ENCODE measurements at regions not wholly inside any gene's neighbourhood (a gene's known extent, or its start where the extent isn't known, plus 50 kb on each side); places are given as distances from the start of the nearest gene placed in this dataset.

- no peak for DNase-seq (ENCODE audit: low read depth)
Observed at GRCh38 chr20:24199501-24199900, 210.9 kb upstream of the GGTLC1 start.

GRCh38 chr20:24194143-24194542 lies 205.6 kb upstream of the GGTLC1 start:
- no peak for DNase-seq (ENCODE audit: low read depth)

- no peak for DNase-seq (ENCODE audit: low read depth)
Observed at GRCh38 chr20:24190905-24191304, 202.3 kb upstream of the GGTLC1 start.

- DNase-seq (ENCODE audit: low read depth), result no peak
Observed at GRCh38 chr20:24185791-24186190, 197.2 kb upstream of the GGTLC1 start.

GRCh38 chr20:24181151-24181550 lies 192.6 kb upstream of the GGTLC1 start:
- no peak for DNase-seq (ENCODE audit: low read depth)

- no peak for DNase-seq (ENCODE audit: low read depth)
Observed at GRCh38 chr20:24169256-24169655, 180.7 kb upstream of the GGTLC1 start.

GRCh38 chr20:24166412-24166811 lies 177.8 kb upstream of the GGTLC1 start:
- no peak for DNase-seq (ENCODE audit: low read depth)

GRCh38 chr20:24166123-24166381 lies 177.5 kb upstream of the GGTLC1 start:
- no peak for DNase-seq (ENCODE audit: low read depth)

- no peak for DNase-seq (ENCODE audit: low read depth)
Observed at GRCh38 chr20:24165301-24166122, 176.9 kb upstream of the GGTLC1 start.

GRCh38 chr20:24164360-24164759 lies 175.8 kb upstream of the GGTLC1 start:
- DNase-seq (ENCODE audit: low read depth), result peak; percentile 8

- DNase-seq (ENCODE audit: low read depth), result peak; percentile 14
Observed at GRCh38 chr20:24163506-24163905, 174.9 kb upstream of the GGTLC1 start.

- DNase-seq (ENCODE audit: low read depth), result peak; percentile 34
Observed at GRCh38 chr20:24160563-24161281, 172.1 kb upstream of the GGTLC1 start.

- DNase-seq (ENCODE audit: low read depth), result no peak
Observed at GRCh38 chr20:24158281-24158680, 169.7 kb upstream of the GGTLC1 start.

- DNase-seq (ENCODE audit: low read depth), result no peak
Observed at GRCh38 chr20:24157213-24157612, 168.6 kb upstream of the GGTLC1 start.

- DNase-seq (ENCODE audit: low read depth), result no peak
Observed at GRCh38 chr20:24153101-24154040, 164.8 kb upstream of the GGTLC1 start.

GRCh38 chr20:24151621-24152294 lies 163.2 kb upstream of the GGTLC1 start:
- no peak for DNase-seq (ENCODE audit: low read depth)

GRCh38 chr20:24150406-24150805 lies 161.8 kb upstream of the GGTLC1 start:
- DNase-seq (ENCODE audit: low read depth), result no peak

GRCh38 chr20:24149881-24150307 lies 161.3 kb upstream of the GGTLC1 start:
- DNase-seq (ENCODE audit: low read depth), result peak; percentile 5

GRCh38 chr20:24149175-24149574 lies 160.6 kb upstream of the GGTLC1 start:
- DNase-seq (ENCODE audit: low read depth), result peak; percentile 12

GRCh38 chr20:24148372-24148771 lies 159.8 kb upstream of the GGTLC1 start:
- DNase-seq (ENCODE audit: low read depth), result peak; percentile 52

- no peak for DNase-seq (ENCODE audit: low read depth)
Observed at GRCh38 chr20:24147961-24148360, 159.4 kb upstream of the GGTLC1 start.

Data from HT1080 (cell line).